M059J (cell line): ENCODE measurements at regions not wholly inside any gene's neighbourhood (a gene's known extent, or its start where the extent isn't known, plus 50 kb on each side); places are given as distances from the start of the nearest gene placed in this dataset.
"Not testable (repeated sequence)": the region's sequence is repeated elsewhere in the genome, so short reads cannot be mapped to it uniquely, and the experiment has no call there.

Source experiments
- DNase-seq: peaks from one replicate; pipeline ENCODE4 v3.0.0-alpha.2; 2012; ENCODE audit warnings: low read depth

DNA sequence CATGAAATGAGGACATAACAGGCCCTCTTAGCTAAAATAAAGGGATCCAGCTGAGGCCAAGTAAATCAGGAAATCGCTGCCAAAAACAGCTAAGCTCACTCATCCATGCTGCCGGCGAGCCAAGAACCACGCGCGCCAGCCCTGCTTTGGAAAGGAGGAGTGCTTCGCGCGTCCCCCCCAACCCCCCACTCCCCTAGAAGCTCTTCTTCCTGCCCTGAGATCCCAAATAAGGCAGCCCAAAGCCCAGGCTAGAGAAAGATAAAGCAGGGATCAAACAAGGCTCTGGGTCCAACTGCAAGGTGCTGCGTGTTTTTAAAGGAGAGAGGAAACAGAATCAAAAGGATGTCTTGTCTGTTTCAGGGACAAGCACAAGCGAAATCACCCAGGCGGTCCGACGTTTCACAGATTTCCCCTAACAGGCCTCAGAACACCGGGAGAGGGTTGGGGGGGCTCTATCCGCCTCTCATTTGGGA, 168.3 kb upstream of the AUTS2 start:
- DNase-seq = peak; percentile 69

DNA sequence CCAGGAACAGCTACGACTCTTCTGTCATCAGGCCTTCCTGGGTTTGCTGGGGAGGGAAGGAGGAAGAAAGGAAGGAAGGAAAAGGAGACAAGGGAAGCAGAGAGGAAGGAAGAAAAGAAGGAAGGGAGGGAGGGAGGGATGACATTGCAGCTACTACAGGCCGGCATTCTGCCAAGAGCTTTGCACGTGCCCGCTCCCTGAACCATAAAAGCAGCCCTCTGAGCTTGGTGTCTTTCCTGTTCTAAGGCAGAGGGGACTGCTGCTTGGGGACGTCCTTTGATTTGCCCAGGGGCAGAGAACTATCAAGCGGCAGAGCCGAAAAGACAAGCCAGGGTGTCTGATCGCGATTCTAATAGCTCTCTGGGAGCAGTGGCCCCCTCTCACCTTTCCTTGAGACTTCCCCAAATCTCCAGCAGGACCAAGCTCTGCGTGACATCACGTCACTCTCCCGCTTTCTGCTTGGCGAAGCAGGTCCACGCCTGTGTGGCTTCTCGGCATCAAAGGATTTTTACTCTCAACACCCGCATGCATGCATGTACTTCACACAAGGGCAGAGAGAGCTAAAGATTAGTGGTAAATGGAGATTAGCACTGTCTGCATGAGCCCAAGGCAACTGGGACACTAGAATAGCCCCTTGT, 167.8 kb upstream of the AUTS2 start:
- peak; percentile 58 for DNase-seq

DNA sequence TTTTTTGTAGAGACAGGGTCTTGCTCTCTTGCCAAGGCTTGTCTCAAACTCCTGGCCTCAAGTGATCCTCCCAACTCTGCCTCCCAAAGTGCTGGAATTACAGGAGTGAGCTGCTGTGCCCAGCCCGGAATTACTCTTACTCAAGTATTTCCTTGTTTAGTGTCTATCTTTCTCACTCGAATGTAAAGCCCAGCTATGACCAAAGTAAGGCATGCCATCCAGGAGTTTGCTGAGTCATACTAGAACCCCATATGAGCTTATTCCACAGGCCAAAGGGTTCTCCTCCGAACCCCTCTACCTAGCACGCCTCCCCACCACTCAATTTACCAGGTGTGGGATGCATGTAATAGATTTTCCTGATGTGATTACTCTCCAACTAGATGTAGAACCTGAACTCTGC, 166.6 kb upstream of the AUTS2 start:
- peak; percentile 35 for DNase-seq

DNA sequence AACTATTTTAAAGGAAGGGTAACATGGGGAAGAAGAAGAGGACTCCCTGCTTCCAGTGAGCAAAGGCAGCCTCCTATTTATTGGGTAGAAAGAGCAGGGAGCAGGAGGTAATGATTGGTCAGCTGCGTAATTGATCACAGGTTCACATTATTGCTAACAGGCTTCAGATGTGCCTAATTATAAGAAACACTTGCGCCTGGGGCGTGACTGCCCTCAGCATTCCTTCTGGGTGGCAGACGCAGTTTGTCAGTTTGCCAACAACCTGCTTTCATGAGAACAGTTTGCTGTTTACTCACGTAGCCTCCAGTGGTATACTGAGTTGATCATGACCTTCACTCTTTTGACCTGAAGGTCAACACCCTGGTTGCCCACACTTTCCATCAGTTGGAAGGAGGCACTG, 166.0 kb upstream of the AUTS2 start:
- peak; percentile 29 for DNase-seq

DNA sequence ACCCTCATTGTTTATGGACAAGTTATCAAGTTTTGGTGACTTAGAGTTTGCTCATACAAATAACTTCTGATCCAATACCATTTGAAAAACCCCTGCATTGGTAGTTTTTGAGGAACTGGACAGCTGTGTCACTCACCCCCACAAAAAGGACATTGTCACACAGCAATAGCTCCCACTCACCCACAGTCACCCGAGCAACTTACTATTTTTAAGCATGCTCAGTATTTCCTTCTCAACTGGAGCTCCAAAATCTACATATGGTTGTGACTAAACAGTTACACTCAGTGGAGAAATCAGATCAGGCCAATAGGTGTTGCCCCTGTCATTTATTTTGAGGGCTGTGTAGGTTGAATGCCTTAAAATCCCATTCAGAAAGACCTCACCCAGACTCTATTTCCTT, 165.2 kb upstream of the AUTS2 start:
- DNase-seq = no peak

DNA sequence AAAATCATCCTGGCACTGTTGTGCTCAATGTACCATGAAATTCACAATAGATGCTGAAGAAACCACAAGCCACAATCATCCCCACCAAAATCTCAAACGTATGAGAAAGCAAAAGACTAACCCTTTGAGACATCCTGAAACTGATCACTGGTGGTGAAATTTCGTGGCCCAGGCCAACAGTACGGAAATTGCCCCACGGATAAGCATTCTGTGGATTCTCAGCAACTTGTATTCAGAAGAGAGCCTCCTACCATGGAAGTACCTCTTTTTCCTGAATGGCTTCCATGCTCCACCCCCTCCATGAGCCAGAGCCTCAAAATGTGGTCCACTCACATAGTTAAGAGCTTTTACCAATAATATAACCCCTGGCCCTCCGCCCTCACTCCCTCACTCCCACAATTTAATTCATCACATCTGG, 163.9 kb upstream of the AUTS2 start:
- peak; percentile 90 for DNase-seq

DNA sequence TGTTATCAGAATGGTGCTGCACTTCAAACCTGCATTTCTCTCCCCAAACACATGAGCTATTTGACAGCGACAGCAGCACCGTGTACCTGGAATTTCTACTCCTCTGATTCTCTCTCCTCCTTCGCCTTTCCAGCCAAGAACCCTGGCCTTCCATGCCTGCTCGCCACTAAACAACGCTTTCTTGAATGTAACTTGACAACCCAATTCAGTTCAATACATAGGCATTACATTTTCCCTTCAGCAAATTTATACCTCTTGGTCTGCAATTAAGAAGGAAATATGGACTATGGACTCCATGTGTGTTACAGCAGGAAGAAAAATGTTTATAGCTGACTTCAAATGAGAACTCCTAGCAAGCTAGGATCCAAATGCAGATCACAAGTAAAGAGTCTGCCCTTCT, 162.6 kb upstream of the AUTS2 start:
- DNase-seq = no peak

DNA sequence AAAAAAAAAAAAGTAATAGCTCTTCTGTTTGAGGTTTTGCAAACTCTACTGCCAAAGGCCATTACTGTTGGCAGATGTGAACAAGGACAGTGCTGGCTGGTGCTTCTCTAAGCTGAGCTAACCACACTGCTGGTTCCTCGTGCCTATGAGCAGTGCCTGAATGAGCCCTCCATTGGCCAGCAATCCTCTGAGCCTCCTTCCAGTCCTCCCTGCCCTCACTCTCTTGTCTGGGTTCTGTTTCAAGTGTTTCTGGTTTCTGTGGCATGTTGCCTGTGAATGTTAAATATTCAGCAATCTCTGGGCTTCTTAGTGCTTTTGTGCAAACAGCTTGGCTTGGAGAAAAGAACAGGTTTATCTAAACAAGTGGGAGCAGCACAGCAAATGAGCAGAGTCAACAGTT, 161.3 kb upstream of the AUTS2 start:
- DNase-seq = no peak

DNA sequence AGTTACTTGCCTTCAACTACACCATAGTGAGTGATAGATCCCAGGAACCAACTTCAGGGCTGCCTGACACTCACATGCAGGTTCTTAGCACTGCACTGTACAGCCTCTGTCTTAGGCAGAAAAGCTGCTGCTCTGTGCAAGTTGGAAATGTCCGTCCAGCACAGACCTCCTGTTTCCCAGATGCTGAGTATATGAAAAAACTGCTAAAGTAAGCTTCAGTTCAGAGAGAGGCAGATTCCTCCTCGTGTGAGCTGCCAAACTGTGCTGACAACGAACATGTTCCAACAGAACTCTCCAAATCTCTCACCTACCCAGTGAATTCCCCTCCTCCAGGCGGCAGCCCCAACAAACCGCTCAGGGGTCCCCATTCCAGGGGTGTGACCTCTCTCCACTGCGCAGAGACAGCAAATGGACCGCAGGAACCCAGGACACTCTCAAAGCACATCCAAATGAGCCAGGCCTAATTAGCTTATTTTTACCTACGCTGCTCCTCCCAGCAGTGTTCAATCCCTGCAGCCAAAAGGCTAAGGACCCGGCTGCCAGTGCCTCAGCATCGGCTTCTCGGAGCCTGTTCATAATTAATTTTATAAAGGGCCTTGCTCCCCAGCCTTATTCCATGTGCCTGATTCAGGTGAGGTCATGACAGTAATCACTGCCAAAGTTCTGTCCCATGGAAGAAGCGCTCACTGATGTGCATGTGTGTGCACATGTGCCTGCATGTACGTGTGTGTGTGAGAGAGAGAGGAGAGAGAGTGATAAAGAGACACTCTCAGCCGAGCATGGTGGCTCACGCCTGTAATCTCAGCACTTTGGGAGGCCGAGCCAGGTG, 159.5 kb upstream of the AUTS2 start:
- DNase-seq = no peak

DNA sequence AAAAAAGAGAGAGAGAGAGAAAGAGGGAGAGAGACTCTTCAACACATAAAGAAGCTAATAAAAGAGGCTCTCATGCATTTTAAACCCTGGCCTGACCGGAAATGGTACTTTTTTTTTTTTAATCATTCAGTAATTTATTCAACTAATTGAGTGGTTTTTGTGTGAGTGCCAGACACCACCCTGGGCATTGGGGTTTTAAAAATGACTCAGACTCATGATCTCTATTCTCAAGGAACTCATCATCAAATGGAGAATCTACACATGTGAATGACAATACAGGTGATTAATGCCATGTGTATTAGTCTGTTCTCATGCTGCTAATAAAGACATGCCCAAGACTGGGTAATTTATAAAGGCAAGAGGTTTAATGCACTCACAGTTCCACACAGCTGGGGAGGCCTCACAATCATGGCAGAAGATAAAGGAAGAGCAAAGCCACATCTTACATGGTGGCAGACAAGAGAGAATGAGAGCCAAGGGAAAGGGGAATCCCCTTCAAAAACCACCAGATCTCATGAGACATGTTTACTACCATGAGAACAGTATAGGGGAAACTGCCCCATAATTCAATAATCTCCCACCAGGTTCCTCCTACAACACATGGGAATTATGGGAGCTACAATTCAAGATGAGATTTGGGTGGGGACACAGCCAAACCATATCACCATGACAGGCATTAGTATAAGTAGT, 158.5 kb upstream of the AUTS2 start:
- DNase-seq = peak; percentile 69

DNA sequence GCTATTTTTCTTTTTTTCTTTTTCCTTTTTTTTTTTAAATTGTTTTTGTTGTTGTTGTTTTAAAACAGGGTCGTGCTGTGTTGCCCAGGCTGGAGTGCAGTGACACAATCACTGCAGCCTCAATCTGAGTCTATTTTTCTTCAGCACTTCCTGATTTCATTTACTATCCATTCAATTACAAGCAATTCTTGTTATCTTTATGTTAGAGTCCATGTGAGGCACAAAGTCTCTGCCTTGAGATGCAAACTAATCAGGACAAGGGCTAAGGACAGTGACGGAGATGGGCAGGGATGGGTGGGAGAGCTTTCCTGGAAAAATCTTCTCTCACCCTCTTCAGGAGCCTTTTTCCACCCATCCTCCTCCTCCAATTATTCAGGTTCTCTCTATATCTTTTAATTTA, 157.3 kb upstream of the AUTS2 start:
- no peak for DNase-seq

DNA sequence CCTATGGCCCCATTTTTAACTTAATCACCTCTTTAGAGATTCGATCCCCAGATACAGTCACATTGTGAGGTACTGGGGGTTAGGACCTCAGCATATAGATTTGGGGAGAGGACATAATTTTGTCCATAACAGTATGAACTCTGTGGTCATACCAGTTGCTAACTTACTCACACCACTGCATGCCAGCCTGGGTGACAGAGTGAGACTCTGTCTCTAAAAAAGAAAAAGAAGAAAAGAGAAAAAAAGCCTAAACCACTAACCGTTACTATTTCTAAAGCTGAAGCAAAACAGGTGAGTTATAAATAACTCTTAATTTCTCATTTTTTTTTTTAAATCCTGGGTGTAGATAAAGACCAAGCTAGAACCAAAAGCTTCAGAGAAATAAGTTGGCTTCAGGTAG, 155.1 kb upstream of the AUTS2 start:
- DNase-seq = no peak

DNA sequence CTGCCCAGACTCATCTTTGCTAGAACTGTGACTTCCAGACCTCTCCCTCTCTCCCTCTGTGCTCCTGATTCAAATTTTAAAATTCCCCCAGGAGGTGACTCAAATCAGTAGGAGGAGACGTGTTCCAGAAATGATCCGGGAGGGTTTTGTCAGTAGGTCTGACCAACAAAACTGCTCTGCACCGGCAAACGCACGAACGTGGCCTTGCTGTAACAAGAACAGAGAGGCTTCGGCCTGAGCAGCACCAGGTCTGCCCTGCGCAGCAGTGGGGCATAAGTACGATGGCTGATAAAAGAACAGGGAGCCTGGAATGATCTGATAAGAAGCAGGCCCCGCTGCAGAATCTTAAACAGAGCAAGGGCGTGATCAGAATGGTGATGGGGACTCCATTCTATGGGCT, 152.7 kb upstream of the AUTS2 start:
- DNase-seq = no peak

DNA sequence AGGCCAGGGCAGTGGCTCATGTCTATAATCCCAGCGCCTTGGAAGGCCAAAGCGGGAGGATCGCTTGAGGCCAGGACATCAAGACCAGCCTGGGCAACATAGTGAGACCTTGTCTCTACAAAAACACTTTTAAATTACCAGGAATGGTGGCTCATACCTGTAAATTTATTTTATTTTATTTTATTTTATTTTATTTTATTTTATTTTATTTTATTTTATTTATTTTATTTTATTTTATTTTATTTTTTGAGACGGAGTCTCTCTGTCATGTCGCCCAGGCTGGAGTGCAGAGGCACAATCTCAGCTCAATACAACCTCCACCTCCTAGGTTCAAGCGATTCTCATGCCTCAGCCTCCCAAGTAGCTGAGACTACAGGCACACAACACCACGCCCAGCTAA, 152.1 kb upstream of the AUTS2 start:
- not testable (repeated sequence) for DNase-seq

DNA sequence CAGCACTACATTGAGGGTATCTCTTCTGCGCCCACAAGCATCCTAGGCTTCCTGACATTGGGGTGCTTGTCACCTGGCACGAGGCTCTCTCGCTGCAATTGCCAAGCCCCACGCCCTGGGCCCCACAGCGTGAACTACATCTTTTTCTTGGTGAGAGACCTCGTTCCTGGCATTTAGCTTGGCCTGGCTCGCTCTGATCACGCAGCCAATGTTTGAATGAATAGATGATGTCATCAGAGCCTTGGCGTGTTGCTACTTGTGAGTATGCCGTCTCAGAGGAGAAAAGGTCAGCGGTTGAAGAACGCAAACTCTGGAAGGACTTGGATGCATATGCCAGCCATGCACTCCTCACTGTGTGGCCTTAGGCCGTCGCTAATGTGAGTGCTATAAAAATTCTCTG, 150.2 kb upstream of the AUTS2 start:
- DNase-seq = peak; percentile 47

DNA sequence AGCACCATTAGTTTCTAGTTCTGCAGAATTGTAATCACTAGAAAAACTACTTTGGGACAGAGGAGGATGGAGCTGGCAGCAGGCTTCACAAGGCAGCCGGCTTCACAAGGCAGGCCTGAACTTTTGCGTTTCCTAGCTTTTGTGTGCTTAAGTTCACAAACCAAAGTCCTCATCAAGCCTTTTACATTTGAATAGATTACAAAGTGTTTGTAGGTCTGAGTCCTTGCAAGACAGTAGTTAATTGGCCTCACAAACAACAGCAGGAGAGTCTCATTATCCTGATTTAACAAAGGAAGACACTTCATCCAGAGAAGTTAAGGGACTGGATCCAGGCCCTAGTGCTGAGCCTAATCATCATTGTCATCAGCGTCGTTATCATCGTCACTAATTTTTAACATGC, 147.8 kb upstream of the AUTS2 start:
- DNase-seq = no peak

DNA sequence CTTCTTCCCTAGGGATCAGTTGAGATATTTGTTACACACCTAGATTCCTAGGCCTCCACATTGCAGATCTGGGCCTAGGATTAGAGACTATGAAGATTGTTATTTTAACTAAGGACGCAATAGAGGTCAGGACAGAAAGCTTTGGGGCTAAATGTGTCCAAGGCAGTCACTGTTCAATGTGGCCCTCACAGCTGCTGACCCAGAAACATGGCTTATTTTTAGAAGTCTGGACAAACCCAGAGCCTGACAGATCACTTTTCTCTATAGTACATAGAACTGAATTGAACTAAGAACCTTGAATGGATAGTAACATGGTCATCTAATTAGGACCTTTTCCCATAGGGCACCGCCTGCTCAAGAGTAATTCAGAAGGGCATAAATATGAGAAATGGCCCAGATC, 146.6 kb upstream of the AUTS2 start:
- DNase-seq = no peak

DNA sequence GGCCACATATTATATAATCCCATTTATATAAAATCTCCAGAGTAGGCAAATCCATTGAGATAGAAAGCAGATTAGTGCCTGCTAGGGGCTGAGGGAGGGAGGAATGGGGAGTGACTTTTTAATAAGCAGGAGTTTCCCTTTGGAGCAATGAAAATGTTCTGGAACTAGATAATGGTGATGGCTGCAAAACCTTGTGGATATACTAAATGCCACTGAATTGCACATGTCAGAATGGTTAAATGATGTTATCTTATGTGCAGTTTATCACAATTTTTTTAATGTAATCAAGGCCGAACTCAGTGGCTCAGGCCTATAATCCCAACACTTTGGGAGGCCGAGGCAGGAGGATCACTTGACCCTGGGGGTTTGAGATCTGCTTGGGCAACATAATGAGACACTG, 145.5 kb upstream of the AUTS2 start:
- DNase-seq = no peak

DNA sequence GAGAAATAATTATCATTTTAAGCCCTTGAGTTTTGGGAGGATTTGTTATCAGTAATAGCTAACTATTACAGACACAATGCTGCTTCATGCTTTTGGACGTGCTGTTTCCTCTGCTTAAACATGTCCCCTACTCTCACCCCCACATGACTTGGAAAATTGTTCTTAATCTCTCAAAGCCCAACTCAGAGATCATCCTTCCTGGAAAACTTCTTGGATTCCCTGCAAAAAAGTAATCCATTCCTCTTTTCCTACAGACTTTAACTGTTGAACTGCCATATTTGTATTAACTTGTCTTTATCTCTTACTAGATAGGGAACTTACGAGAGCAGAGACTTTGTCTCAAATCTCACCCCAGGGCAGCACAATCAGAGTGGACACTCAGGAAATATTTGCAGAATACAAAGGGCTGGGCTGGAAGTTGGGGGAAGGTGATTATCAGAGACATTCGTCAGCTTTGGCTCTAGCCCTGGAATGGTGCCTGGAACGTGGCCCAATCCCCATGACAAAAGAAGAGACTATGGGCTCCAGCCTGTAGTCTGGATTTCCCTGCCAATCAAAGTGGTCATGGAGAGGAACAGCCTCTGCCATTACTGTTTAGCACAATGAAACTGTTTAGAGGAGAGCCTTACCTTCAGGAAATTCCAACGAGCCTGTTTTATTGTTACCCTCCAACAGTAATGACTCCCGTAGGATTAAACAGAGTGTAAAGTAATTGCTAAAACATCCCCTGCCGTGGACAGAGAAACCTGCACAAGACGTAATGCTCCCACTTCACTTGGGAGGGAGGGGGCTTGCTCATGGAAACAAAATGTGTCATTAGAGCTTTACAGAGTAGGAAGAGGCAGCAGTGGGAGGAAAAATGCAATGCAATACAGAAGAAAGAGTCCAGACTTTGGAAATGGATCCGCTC, 140.4 kb upstream of the AUTS2 start:
- peak; percentile 77 for DNase-seq

DNA sequence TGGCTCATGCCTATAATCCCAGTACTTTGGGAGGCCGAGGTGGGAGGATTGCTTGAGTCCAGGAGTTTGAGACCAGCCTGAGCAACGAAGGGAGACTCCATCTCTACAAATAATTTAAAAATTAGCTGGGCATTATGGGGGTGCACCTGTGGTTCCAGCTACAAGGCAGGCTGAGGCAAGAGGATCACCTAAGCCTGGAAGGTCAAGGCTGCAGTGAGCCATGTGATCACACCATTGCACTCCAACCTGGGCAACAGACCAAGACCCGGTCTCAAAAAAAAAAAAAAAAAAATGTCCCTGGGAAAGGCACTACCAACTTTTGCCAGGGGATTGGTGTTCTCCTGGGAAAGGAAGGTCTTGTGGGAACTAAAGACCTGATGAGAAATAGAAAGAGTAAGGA, 134.2 kb upstream of the AUTS2 start:
- DNase-seq = no peak

DNA sequence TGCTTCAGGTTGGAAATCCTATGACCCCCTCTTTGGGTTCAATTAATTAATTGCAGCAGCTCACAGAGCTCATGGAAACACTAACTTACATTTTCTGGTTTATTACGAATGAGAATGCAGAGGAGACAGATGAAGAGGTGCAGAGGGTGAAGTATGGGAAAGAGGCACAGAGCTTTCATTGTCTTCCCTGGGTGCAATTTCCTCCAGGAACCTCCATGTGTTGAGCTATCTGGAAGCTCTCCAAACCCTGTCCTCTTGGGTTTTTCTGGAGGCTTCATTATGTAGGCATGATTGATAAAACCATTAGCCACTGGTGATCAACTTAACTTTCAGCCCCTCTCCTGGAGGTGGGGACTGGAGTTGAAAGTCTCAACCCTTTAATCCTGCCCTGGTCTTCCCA, 133.0 kb upstream of the AUTS2 start:
- DNase-seq = peak; percentile 15

DNA sequence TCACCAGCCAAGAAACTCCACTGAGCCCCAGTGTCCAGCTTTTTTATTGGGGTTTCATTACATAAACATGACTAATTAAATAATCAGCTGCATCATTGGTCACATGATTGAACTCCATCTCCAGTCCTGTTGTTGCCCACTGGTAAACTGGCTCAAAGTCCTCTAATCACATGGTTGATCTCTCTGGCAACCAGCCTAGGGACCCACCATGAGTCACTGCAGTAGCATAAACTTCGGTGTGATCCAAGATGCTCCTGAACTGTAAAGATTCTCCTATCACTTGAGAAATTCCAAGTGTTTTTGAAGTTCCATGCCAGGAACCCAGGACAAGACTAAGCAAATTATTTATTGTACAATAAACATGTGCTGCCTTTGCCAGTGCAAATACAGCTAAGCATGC, 130.4 kb upstream of the AUTS2 start:
- DNase-seq = peak; percentile 86
